Esophagus squamous epithelium (tissue), 5 donors: ENCODE measurements at regions not wholly inside any gene's neighbourhood (a gene's known extent, or its start where the extent isn't known, plus 50 kb on each side); places are given as distances from the start of the nearest gene placed in this dataset.

Experiments
- DNase-seq: peaks from one replicate; lab custom pipeline; 2025; lab: John Stamatoyannopoulos, UW
- H3K27ac ChIP-seq, 4 donors: fragments of 200-600 bp; sonication (generic); one replicate each; pipeline ENCODE4 v1.5.1; 2016 to 2019; ENCODE audit warnings: mild to moderate bottlenecking in 1 of 4
- H3K27me3 ChIP-seq, 4 donors: fragments of 200-600 bp; sonication (generic); 1 replicate in 3 of 4; 2 replicates in 1 of 4; pipeline versions ENCODE4 v1.5.1 to v1.6.0; 2017 to 2021; ENCODE audit warnings: antibody characterized with exemption in 1 of 4
- H3K36me3 ChIP-seq, 3 donors: fragments of 200-600 bp; sonication (generic); one replicate each; pipeline ENCODE4 v1.5.1; 2016 to 2019
- H3K4me1 ChIP-seq, 3 donors: fragments of 200-600 bp; sonication (generic); one replicate each; pipeline ENCODE4 v1.5.1; 2017 to 2019
- H3K4me3 ChIP-seq, 4 donors: fragments of 200-600 bp; sonication (generic); 1 replicate in 3 of 4; 2 replicates in 1 of 4; pipeline ENCODE4 v1.5.1; 2016 to 2019; ENCODE audit warnings: mild to moderate bottlenecking in 2 of 4, moderate library complexity in 1 of 4
- H3K9me3 ChIP-seq, 3 donors: fragments of 200-600 bp; sonication (generic); one replicate each; pipeline ENCODE4 v1.5.1; 2016 to 2019
- CTCF ChIP-seq, 6 experiments: fragments of 450-650 bp in 4 of 6; fragments of 200-600 bp in 2 of 6; sonication (generic) in 2 of 6; IDR thresholded peaks; one replicate each; pipeline ENCODE4 v1.5.1; 2016 to 2019; ENCODE audit warnings: antibody characterized with exemption in 6 of 6, mild to moderate bottlenecking in 4 of 6, moderate library complexity in 4 of 6
- POLR2A ChIP-seq, 4 donors: fragments of 450-650 bp; IDR thresholded peaks; one replicate each; pipeline ENCODE4 v1.6.1; 2017; ENCODE audit warnings: antibody characterized with exemption in 4 of 4, mild to moderate bottlenecking in 4 of 4, moderate library complexity in 3 of 4
- WGBS, 2 donors: methylation state at CpG; one replicate each; pipeline ENCODE4 v1.1.5; 2018; 5-methylcytosine and 5-hydroxymethylcytosine counted together
- intact Hi-C: fragments of 100-400 bp; cut with DNase I; formaldehyde crosslinking; loops from one replicate; pipeline ENCODE4 v1.15.0; 2022
- donor health status: DM: yes; HTN: yes; CAD: no.

GRCh38 chr12:116465856-116466255, 93.3 kb upstream of the MAP1LC3B2 start:
- no peaks in the 10 kb centered on the region for H3K36me3 ChIP-seq
- no peaks in the 10 kb centered on the region for H3K4me1 ChIP-seq
- intact Hi-C loops, result no loop called here
- DNase-seq, result no peak
- no peak for TF ChIP-seq CTCF (IDR thresholded peaks at IDR 0.05)
- no peak for TF ChIP-seq POLR2A (IDR thresholded peaks at IDR 0.05)
- no peak overlapping the region for H3K4me3 ChIP-seq
- 78 to 87% methylated on average over 4 of the region's 4 CpGs for WGBS, 2 donors
- no peak overlapping the region for H3K27ac ChIP-seq
- no peaks in the 10 kb centered on the region for H3K27me3 ChIP-seq
- no peaks in the 10 kb centered on the region for H3K9me3 ChIP-seq

DNA sequence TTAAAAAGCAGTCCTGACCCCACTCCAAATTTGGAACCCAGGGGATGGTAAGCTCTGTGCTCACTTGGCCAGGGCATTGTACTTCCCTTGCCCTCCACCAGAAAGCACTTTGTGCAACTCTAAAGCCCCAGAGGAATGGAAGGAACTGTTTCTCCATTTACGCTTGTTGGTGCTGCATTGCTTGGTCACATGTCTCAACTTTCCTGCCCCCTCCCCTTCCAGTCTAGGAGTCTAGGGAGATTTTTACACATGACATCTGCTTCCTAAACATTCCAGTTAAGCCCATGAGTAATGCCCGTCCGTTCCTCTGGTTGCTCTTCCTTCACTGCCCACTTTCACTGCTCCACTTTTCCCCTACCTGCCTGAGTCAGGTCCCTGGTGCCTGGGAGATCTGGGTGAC, 92.6 kb upstream of the MAP1LC3B2 start:
- Histone ChIP-seq H3K36me3 (no peaks in the 10 kb centered on the region), H3K4me1 (no peaks in the 10 kb centered on the region), H3K9me3 (no peaks in the 10 kb centered on the region), H3K27ac (no peak overlapping the region), H3K27me3 (no peaks in the 10 kb centered on the region), H3K4me3 (no peak overlapping the region)
- WGBS, 2 donors, result 50 to 65% methylated on average over 3 of the region's 3 CpGs
- TF ChIP-seq CTCF (IDR thresholded peaks at IDR 0.05), result no peak
- TF ChIP-seq POLR2A (IDR thresholded peaks at IDR 0.05), result no peak
- intact Hi-C loops, result no loop called here
- DNase-seq, result no peak

DNA sequence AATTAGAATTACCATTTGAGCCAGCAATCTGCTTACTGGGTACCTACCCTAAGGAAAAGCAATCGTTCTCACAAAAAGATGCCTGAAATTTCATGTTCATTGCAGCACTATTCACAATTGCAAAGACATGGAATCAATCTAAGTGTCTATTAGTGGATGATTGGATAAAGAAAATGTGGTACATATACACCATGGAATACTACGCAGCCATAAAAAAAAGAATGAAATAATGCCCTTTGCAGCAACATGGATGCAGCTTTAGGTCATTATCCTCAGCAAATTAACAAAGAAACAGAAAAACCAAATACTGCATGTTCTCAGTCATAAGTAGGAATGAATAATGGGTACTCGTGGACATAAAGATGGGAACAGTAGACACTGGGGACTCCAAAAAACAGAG, 89.8 kb upstream of the MAP1LC3B2 start:
- Histone ChIP-seq H3K4me1 (no peaks in the 10 kb centered on the region), H3K27me3 (no peaks in the 10 kb centered on the region), H3K36me3 (no peaks in the 10 kb centered on the region), H3K9me3 (no peaks in the 10 kb centered on the region), H3K27ac (no peak overlapping the region), H3K4me3 (no peak overlapping the region)
- 68 to 75% methylated on average over 3 of the region's 3 CpGs for WGBS, 2 donors
- TF ChIP-seq POLR2A (IDR thresholded peaks at IDR 0.05), result no peak
- no peak for TF ChIP-seq CTCF (IDR thresholded peaks at IDR 0.05)
- intact Hi-C loops, result no loop called here
- DNase-seq, result no peak

GRCh38 chr12:116471544-116471943, 87.6 kb upstream of the MAP1LC3B2 start:
- no peaks in the 10 kb centered on the region for H3K27me3 ChIP-seq
- intact Hi-C loops, result no loop called here
- no peaks in the 10 kb centered on the region for H3K4me1 ChIP-seq
- H3K4me3 ChIP-seq, result no peak overlapping the region
- H3K9me3 ChIP-seq, result peaks cover 0 to 2% (median 0%) of the 10 kb centered on the region in 3 donors
- no peak for TF ChIP-seq CTCF (IDR thresholded peaks at IDR 0.05)
- TF ChIP-seq POLR2A (IDR thresholded peaks at IDR 0.05), result no peak
- no peak for DNase-seq
- whole genome bisulfite sequencing, 2 donors, result 70 to 75% methylated on average over 5 of the region's 5 CpGs
- no peaks in the 10 kb centered on the region for H3K36me3 ChIP-seq
- no peak overlapping the region for H3K27ac ChIP-seq

GRCh38 chr12:116472193-116472592, 87.0 kb upstream of the MAP1LC3B2 start:
- H3K9me3 ChIP-seq, result peaks cover 0 to 8% (median 0%) of the 10 kb centered on the region in 3 donors
- H3K36me3 ChIP-seq, result no peaks in the 10 kb centered on the region

More at GRCh38 chr12:116472193-116472592, 87.0 kb upstream of the MAP1LC3B2 start:
- TF ChIP-seq POLR2A (IDR thresholded peaks at IDR 0.05) (no peak), CTCF (IDR thresholded peaks at IDR 0.05) (no peak)
- DNase-seq, result no peak
- no peak overlapping the region for H3K27ac ChIP-seq
- intact Hi-C loops, result no loop called here
- H3K27me3 ChIP-seq, result no peaks in the 10 kb centered on the region
- H3K4me1 ChIP-seq, result no peaks in the 10 kb centered on the region
- 79 to 80% methylated on average over 4 of the region's 4 CpGs for WGBS, 2 donors
- no peak overlapping the region for H3K4me3 ChIP-seq
